ENCODE measurements at regions not wholly inside any gene's neighbourhood (a gene's known extent, or its start where the extent isn't known, plus 50 kb on each side); places are given as distances from the start of the nearest gene placed in this dataset.
"Not testable (repeated sequence)": the region's sequence is repeated elsewhere in the genome, so short reads cannot be mapped to it uniquely, and the experiment has no call there.

- no peak overlapping the region for H2AFZ ChIP-seq (ENCODE audit: low read length)
- H3K79me2 ChIP-seq (ENCODE audit: insufficient read depth, low read depth, low read length): no peaks in the 10 kb centered on the region
- no peaks in the 10 kb centered on the region for H3K9me2 ChIP-seq (ENCODE audit: insufficient read depth, low read length)
- H3K9me3 ChIP-seq (ENCODE audit: low read length): no peaks in the 10 kb centered on the region
- no peak overlapping the region for H3K27ac ChIP-seq (ENCODE audit: low read depth, low read length, poor library complexity, severe bottlenecking)
- intact Hi-C loops (cut with micrococcal nuclease; ENCODE audit: unreplicated experiment): no loop called here
- H3K4me3 ChIP-seq (ENCODE audit: low read depth, low read length, poor library complexity, severe bottlenecking): no peak overlapping the region
- no peak for DNase-seq (ENCODE audit: low spot score)
- TF ChIP-seq EZH2phosphoT487 (IDR thresholded peaks at IDR 0.05; ENCODE audit: borderline replicate concordance, low read depth, low read length) (no peak), CTCF (conservative IDR thresholded peaks at IDR 0.05; ENCODE audit: low read length) (no peak)
- H3K4me2 ChIP-seq (ENCODE audit: low read length): no peak overlapping the region
- no TSS peak for BruUV-seq (replicated peaks)
- H4K20me1 ChIP-seq (ENCODE audit: insufficient read depth, low read length): no peaks in the 10 kb centered on the region
- ChIA-PET CTCF (ENCODE audit: unreplicated experiment) (no interaction called here), POLR2A (interaction anchor here (1.1 kb wide), 1 partner anchor 20 kb away, joined by 3 read pairs; no protein-coding TSS in a partner anchor)
- no peaks in the 10 kb centered on the region for H3K36me3 ChIP-seq (ENCODE audit: insufficient read depth, low read length)
- no peaks in the 10 kb centered on the region for H3K4me1 ChIP-seq (ENCODE audit: insufficient read depth, low read length, poor library complexity, severe bottlenecking)
Observed at GRCh38 chr16:7791028-7791590, 458.5 kb downstream of the RBFOX1 start.

- H3K4me1 ChIP-seq (ENCODE audit: insufficient read depth, low read length, poor library complexity, severe bottlenecking): no peaks in the 10 kb centered on the region
- no peaks in the 10 kb centered on the region for H3K36me3 ChIP-seq (ENCODE audit: insufficient read depth, low read length)
- no peak overlapping the region for H3K27ac ChIP-seq (ENCODE audit: low read depth, low read length, poor library complexity, severe bottlenecking)
- DNase-seq (ENCODE audit: low spot score): no peak
- H3K4me2 ChIP-seq (ENCODE audit: low read length): no peak overlapping the region
- BruUV-seq (replicated peaks): no TSS peak
- no peaks in the 10 kb centered on the region for H4K20me1 ChIP-seq (ENCODE audit: insufficient read depth, low read length)
- H2AFZ ChIP-seq (ENCODE audit: low read length): no peak overlapping the region
- H3K79me2 ChIP-seq (ENCODE audit: insufficient read depth, low read depth, low read length): no peaks in the 10 kb centered on the region
- TF ChIP-seq CTCF (conservative IDR thresholded peaks at IDR 0.05; ENCODE audit: low read length) (no peak), EZH2phosphoT487 (IDR thresholded peaks at IDR 0.05; ENCODE audit: borderline replicate concordance, low read depth, low read length) (no peak)
- intact Hi-C loops (cut with micrococcal nuclease; ENCODE audit: unreplicated experiment): no loop called here
- H3K9me2 ChIP-seq (ENCODE audit: insufficient read depth, low read length): no peaks in the 10 kb centered on the region
- ChIA-PET CTCF (ENCODE audit: unreplicated experiment) (no interaction called here), POLR2A (no interaction called here)
- H3K9me3 ChIP-seq (ENCODE audit: low read length): no peaks in the 10 kb centered on the region
- H3K4me3 ChIP-seq (ENCODE audit: low read depth, low read length, poor library complexity, severe bottlenecking): no peak overlapping the region
Observed at GRCh38 chr16:7775072-7775488, 442.4 kb downstream of the RBFOX1 start.

- H3K36me3 ChIP-seq (ENCODE audit: insufficient read depth, low read length): no peaks in the 10 kb centered on the region
- CTCF ChIA-PET (ENCODE audit: unreplicated experiment): interaction anchor here (0.5 kb wide), 1 partner anchor 804 kb away, joined by 4 read pairs; no protein-coding TSS in a partner anchor
- H2AFZ ChIP-seq (ENCODE audit: low read length): no peak overlapping the region
- H3K9me2 ChIP-seq (ENCODE audit: insufficient read depth, low read length): no peaks in the 10 kb centered on the region
- POLR2A ChIA-PET: no interaction called here
- no peak overlapping the region for H3K4me3 ChIP-seq (ENCODE audit: low read depth, low read length, poor library complexity, severe bottlenecking)
- no peaks in the 10 kb centered on the region for H3K9me3 ChIP-seq (ENCODE audit: low read length)
- no peak for TF ChIP-seq EZH2phosphoT487 (IDR thresholded peaks at IDR 0.05; ENCODE audit: borderline replicate concordance, low read depth, low read length)
- TF ChIP-seq CTCF (conservative IDR thresholded peaks at IDR 0.05; ENCODE audit: low read length): no peak
- H3K27ac ChIP-seq (ENCODE audit: low read depth, low read length, poor library complexity, severe bottlenecking): no peak overlapping the region
- no TSS peak for BruUV-seq (replicated peaks)
- no peaks in the 10 kb centered on the region for H4K20me1 ChIP-seq (ENCODE audit: insufficient read depth, low read length)
- intact Hi-C loops (cut with micrococcal nuclease; ENCODE audit: unreplicated experiment): no loop called here
- no peak for DNase-seq (ENCODE audit: low spot score)
- no peaks in the 10 kb centered on the region for H3K4me1 ChIP-seq (ENCODE audit: insufficient read depth, low read length, poor library complexity, severe bottlenecking)
- H3K4me2 ChIP-seq (ENCODE audit: low read length): no peak overlapping the region
- H3K79me2 ChIP-seq (ENCODE audit: insufficient read depth, low read depth, low read length): no peaks in the 10 kb centered on the region
Observed at GRCh38 chr16:7772722-7773121, 440.1 kb downstream of the RBFOX1 start.

GRCh38 chr16:7769091-7769490 lies 436.4 kb downstream of the RBFOX1 start:
- intact Hi-C loops (cut with micrococcal nuclease; ENCODE audit: unreplicated experiment): not testable (repeated sequence)

More at GRCh38 chr16:7769091-7769490, 436.4 kb downstream of the RBFOX1 start:
- H3K27ac ChIP-seq (ENCODE audit: low read depth, low read length, poor library complexity, severe bottlenecking); CTCF ChIA-PET (ENCODE audit: unreplicated experiment); DNase-seq (ENCODE audit: low spot score); H3K79me2 ChIP-seq (ENCODE audit: insufficient read depth, low read depth, low read length); POLR2A ChIA-PET; BruUV-seq (replicated peaks); H3K9me3 ChIP-seq (ENCODE audit: low read length); H4K20me1 ChIP-seq (ENCODE audit: insufficient read depth, low read length); H2AFZ ChIP-seq (ENCODE audit: low read length); H3K4me3 ChIP-seq (ENCODE audit: low read depth, low read length, poor library complexity, severe bottlenecking); H3K4me1 ChIP-seq (ENCODE audit: insufficient read depth, low read length, poor library complexity, severe bottlenecking); H3K9me2 ChIP-seq (ENCODE audit: insufficient read depth, low read length); H3K4me2 ChIP-seq (ENCODE audit: low read length); H3K36me3 ChIP-seq (ENCODE audit: insufficient read depth, low read length): not testable (repeated sequence)

All from OCI-LY7 (cell line).